Epithelial cell of proximal tubule (primary cell): ENCODE measurements at regions not wholly inside any gene's neighbourhood (a gene's known extent, or its start where the extent isn't known, plus 50 kb on each side); places are given as distances from the start of the nearest gene placed in this dataset.

ENCODE experiments used
- DNase-seq: peaks from one replicate; pipeline ENCODE4 v3.0.0-alpha.2; 2011; ENCODE audit warnings: low read depth
- H3K4me3 ChIP-seq: 2 replicates; pipeline ENCODE4 v1.5.1; 2011; ENCODE audit warnings: low read depth, mild to moderate bottlenecking, low read length
- TF ChIP-seq, protein P1 (sequence below): conservative IDR thresholded peaks from 2 replicates; pipeline ENCODE4 v1.5.1; 2012; ENCODE audit warnings: low read depth, mild to moderate bottlenecking, low read length

DNA sequence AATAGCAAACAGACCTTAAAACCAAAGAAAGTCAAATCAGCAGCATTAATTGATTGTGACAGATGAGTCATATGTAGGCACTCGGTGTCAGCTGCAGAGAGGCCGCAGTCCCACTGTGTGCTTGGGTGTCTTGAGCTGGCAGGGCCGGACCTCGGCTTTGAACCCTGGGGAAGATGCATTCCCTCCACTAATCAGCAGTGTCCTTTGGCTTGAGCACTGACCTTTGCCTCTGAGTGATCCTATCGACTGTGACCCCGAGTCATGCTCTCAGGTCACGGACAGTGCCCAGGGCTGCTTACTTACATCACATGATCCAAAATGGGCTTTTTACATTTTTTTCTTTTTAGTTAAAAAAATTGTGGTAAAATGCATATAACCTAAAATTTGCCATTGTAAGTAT is 188.7 kb downstream of the GADD45G start:
- TF ChIP-seq, protein P1, sequence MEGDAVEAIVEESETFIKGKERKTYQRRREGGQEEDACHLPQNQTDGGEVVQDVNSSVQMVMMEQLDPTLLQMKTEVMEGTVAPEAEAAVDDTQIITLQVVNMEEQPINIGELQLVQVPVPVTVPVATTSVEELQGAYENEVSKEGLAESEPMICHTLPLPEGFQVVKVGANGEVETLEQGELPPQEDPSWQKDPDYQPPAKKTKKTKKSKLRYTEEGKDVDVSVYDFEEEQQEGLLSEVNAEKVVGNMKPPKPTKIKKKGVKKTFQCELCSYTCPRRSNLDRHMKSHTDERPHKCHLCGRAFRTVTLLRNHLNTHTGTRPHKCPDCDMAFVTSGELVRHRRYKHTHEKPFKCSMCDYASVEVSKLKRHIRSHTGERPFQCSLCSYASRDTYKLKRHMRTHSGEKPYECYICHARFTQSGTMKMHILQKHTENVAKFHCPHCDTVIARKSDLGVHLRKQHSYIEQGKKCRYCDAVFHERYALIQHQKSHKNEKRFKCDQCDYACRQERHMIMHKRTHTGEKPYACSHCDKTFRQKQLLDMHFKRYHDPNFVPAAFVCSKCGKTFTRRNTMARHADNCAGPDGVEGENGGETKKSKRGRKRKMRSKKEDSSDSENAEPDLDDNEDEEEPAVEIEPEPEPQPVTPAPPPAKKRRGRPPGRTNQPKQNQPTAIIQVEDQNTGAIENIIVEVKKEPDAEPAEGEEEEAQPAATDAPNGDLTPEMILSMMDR: no peak
- H3K4me3 ChIP-seq: no peak overlapping the region
- no peak for DNase-seq

DNA sequence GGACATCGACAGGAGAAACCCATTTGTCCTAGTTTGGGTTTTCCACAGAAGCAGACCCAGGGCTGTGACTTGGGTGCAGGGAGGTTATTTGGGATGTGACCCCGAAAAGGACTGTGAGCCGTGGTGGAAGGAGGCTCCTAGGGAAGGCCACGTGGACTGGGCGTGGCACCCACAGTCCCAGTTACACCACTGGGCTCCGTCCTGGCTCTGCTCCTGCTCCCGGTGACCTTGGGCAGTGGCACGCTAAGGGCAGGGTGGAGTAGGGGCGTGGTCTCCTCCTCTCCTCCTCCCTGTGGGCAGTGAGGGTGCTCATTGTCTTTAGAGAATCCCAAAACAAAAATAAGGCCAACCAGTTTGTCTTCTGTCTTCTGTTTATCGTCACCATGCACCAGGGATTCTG is 190.1 kb downstream of the GADD45G start:
- H3K4me3 ChIP-seq: no peak overlapping the region
- TF ChIP-seq, protein P1: no peak
- no peak for DNase-seq

DNA sequence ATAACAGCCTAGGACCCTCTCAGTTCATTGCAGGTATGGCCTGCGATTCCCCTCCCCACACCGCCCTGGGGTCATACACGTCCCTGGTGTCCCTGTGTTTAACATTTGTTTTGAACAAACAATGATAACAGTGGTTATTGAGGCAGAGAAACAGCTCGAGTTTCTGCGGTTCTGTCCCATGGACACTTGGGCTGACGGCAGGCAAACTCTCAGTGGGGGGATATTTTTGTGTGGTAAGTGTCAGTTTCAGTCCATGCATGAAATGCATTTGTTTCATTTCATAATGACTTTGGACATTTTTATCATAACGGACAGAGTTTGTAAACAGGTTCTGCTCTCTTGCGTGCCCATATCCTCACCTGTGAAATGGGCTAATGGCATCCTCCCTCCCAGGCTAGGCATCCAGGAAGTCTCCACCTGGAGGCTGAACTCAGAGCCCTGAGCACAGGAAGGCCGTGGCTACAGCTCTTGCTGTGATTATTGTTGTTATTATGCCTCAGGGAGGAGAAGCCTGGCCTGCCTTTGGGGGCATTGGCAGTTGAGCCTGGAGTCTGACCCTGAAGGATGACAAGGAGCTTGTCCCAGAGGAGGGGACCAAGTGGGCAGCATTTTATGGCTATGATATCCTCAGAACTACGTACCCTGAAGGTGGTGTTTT is 190.9 kb downstream of the GADD45G start:
- H3K4me3 ChIP-seq: no peak overlapping the region
- TF ChIP-seq, protein P1: no peak
- DNase-seq: no peak

DNA sequence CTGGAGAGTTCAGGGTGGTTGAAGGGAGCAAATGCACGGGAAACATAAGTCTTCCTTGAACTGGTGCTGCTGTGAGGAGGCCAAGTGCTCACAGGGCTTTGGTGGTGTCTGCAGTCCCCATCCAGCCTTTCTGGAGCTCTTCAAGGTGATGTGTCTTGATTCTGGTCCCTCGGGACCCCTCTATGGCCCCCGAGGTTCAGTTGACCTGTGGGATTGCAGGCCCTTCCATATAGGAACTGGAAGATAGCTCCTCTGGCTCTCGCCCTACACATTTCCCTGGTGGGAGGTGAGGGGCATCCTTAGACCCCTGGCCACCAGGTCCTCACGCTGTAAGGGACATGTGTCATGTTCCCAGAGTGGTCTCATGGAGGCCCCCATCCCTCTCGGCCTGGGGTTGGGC is 191.8 kb downstream of the GADD45G start:
- DNase-seq: no peak
- TF ChIP-seq, protein P1: no peak
- H3K4me3 ChIP-seq: no peak overlapping the region

DNA sequence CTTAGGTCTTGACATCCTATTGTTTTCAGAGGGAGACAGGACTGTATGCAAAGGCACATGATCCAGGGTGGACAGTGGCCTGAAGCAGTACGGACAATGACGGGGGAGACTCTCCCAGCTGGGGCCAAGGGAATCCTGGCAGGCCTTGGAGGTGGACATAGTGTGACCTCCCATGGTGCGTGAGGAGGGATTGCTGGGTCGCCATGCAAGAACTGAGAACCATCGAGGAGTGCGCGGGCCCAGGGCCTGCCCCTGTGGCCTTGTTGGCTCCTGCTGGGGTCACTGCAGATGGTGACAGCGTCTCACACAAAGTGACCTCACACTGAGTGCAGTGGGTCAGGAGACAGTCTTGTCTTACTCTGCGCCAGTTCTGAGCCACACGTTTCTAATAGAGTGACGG is 192.4 kb downstream of the GADD45G start:
- TF ChIP-seq, protein P1: no peak
- no peak overlapping the region for H3K4me3 ChIP-seq
- no peak for DNase-seq

DNA sequence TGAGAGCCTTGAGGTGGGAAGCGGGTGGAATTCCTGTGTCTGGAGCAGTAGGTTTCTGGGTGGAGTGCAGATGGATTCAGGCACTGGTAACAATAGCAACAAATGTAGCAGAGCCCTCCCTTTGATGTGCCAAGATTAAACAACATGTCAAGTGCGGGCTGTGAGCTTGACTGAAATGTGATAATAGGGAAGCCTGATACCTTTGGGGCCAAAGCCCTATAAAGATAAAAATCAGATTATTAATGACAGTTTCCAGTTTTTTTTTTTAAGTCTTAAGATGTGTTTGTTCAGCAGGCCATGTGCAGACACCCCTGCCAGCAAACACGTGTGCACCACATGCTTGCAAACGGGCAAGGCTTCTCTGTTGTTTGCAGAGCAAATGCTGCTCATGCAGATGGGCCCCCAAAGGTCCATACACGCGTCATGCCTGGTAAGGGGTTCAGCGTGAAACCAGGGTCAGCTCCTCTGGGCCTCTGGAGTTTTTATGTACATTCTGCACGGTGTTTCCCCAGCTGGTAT is 193.2 kb downstream of the GADD45G start:
- no peak for DNase-seq
- no peak overlapping the region for H3K4me3 ChIP-seq
- TF ChIP-seq, protein P1: no peak

DNA sequence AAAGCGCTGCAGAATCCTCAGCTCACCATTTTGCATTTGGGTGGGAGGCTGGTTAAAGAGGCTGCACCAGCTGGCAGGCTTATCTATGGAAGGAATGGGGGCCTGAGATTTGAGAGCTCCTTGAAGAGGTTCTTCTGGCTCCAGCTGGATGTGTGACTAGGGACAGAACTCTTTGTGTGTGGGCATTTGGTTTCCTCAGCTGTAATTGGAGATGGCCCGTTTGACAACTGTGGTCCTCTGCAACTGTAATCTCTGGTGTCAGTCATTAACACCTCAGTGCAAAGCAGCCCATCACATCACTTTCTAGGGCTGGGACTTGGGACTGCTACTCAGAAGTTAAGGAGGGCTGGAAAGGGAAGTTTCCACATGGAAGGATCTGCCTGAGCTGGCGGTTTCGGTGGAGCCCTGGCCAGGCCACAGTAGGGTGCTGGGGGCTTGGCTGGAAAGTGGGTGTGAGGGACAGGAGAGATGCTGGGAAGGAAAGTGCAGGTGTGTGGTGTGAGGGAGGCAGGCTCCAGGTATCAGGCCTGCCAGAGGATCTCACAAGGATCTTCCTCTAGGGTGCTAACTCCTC is 193.8 kb downstream of the GADD45G start:
- no peak for DNase-seq
- TF ChIP-seq, protein P1: no peak
- no peak overlapping the region for H3K4me3 ChIP-seq
